HG02852 (cell line): ENCODE measurements at regions not wholly inside any gene's neighbourhood (a gene's known extent, or its start where the extent isn't known, plus 50 kb on each side); places are given as distances from the start of the nearest gene placed in this dataset.

ENCODE experiments used
- ATAC-seq: cut with Tn5 transposase; IDR thresholded peaks from one replicate; pipeline ENCODE4 v1.9.1; 2021; ENCODE audit warnings: mild to moderate bottlenecking, moderate library complexity; ENCODE audit not compliant: unreplicated experiment

DNA sequence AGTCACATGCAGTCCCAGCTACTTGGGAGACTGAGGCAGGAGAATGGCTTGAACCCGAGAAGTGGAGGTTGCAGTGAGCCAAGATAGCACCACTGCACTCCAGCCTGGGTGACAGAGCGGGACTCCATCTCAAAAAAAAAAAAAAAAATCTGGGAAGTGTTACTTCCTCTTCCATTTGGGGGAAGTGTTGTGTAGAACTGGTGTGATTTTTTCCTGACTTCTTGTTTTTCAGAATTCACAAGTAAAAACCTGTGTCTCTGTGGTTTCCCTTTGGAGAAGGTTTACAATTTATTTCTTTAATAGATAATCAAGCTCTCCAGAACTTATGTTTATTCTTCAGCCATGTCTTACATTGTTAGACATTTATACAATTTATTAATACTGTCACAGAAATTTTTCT, 396.1 kb downstream of the BRD1 start:
- ATAC-seq, result no peak

DNA sequence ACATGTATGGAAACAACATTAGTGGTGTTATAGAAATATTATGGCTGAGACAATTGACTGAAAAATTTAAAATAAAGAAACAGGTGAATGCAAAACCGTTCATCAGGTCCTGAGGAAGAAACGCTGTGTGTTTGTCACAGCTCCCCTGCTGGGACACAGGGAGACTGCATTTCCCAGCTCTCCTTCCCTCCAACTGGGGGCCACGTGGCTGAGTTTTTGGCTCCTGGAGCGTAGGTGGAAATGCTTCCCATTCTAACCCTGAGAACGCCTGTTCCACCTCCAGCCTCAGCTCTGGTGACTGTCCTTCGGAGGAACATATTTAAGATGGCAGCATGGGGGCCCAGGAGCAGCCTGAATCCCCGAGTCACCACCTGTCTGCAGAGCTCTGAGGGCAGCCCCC, 398.6 kb downstream of the BRD1 start:
- no peak for ATAC-seq

DNA sequence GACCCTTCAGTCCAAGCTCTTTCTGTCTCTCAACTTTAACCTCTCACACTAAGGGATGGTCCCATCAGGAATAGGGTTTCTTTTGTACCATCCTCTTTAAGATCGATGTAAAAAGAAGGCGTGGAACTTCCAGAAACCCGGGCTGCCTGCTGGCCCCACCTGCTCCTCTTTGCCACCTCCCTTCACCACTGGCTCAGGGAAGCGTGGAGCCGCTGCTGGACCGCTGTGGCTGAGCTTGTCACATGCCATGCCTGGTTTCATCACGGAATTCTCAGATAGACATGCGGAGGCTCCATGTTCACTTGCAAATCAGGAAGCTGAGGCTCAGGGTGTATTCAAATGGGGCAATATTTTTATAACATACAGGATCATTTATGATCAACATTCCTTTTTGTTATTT, 399.7 kb downstream of the BRD1 start:
- no peak for ATAC-seq

DNA sequence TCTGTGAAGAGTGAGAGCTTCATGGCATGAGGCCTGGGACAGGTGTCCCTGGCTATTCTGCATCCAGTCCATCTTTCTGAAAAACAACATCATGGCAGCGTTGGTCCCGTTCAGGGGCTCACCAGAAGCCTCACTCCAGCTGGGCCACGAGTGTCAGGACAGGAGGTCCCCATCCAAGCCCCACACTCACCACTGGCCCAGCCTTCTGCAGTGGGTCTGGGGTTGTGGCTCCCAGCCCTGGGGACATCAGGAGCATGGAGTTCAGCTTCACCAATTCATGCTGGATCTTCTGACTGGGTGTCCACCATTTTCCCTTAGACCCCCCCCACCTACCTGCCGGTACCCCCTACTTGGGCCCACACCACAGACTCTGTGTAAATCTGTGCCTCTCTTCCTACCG, 400.3 kb downstream of the BRD1 start:
- ATAC-seq, result no peak

DNA sequence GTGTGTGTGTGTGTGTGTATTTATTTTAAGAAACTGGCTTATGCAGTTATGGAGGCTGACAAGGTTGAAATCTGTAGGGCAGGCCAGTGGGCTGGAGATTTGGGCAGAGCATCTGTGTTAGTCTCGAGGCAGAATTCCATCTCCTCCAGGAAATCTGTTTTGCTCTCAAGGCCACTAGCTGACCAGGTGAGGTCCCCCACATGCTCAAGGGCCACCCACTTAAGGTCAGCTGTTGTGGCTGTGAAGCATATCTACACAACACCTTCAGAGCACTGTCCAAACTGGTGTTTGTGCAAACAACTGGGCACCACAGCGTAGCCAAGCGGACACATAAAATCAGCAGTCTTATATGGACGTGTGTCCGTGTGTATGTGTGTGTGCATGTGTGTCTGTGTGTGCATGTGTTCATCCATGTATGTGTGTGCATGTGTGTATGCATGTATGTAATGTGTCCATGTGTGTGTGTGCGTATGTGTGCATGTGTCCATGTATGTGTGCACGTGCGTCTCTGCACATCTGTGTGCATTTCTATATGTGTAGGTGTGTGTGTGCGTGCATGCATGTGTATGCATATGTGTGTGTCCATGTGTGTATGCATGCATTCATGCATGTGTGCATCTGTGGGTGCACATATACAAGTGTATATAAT, 400.9 kb downstream of the BRD1 start:
- no peak for ATAC-seq

DNA sequence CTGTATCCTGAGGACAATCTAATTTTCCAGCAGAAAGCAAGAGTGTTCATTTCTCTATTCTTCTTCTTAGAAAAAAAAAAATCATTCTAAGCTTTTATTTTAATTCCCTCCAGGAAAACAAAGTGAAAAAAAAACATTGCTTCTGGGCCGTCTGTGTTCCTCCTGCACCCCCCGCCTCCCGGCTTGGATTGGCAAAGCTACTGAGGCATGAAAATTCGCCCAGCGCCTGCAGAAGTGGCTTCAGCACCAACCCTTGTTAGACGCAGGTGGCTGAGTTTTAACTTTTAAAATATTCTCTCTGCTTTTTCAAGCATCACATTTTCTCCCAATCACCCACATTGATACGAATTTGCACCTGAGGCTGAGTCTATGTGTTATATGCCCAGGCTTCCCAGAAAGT, 401.6 kb downstream of the BRD1 start:
- no peak for ATAC-seq

DNA sequence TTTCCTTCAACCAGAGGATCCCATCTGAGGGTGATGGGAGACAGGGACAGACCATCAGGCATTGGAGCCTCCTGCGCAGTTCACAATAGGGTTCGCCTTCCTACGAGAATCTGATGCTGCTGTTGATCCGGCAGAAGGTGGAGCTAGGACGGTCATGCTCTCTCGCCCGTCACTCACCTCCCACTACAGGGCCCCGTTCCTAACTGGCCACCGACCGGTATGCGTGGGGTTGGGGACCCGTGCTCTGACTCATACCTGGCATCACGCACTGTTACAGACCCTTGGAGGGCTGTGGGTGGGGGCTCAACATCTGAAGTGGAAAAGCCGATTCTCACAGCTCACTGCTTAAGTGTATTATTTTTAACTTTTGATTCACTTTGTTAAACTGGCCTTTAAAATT, 402.3 kb downstream of the BRD1 start:
- no peak for ATAC-seq

DNA sequence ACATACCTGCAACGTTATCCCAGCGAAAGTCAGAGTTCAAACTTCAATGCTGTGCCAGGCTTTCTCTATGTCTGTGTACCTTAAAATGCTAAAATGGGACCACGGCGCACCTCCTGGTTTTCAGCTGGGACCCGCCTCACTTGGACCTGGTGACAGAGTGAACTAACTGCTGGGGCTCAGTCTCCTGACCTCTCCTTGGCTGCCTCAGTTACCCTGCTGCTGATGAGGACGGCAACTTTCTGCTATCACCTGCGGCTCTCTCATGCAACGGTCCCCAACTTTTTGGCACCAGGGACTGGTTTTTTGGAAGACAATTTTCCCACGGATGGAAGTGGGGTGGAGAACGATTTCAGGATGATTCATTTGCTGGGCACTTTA, 402.8 kb downstream of the BRD1 start:
- ATAC-seq, result no peak

DNA sequence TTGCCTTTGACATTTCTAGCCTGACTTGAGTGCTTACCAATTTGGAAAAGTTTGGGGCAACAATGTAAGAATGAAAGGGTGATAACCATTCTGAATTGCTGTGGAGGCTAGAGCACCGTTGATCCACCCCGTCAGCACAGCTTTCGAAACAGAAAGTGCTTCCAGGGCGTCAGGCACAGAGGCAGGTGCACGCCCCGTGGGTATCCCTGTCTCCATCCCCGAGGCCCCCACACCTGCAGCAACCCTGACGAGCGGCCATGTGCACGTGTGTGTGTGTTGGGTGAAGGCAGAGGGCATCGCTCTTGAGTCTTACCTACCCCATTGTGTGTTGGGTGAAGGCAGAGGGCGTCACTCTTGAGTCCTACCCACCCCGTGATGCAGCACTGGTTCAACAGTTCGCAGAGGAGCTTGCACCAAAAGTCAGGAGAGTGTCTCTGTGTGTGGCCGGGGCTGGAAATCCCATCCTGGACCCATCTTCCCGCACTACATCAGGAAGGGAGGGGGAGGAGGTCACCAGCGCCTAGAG, 404.5 kb downstream of the BRD1 start:
- ATAC-seq, result no peak

DNA sequence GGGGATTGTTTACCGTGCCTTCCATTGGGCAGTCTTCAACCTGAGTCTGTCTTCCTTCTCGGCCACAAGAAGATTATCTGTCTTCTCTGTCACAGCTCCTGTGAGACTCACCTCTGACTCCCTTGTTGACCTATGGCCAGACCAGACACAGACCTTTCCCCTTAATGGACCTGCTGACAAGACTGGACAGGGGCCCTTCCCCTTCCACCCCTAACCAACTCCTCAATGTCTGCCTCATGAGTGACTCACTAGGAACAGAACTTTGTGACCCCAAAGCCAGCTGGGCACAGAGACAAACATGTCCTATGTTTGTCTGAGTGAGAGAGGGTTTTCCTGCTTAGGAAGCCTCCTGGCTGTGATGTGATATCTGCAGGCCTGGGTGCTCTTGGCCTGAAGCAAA, 405.0 kb downstream of the BRD1 start:
- ATAC-seq, result no peak

DNA sequence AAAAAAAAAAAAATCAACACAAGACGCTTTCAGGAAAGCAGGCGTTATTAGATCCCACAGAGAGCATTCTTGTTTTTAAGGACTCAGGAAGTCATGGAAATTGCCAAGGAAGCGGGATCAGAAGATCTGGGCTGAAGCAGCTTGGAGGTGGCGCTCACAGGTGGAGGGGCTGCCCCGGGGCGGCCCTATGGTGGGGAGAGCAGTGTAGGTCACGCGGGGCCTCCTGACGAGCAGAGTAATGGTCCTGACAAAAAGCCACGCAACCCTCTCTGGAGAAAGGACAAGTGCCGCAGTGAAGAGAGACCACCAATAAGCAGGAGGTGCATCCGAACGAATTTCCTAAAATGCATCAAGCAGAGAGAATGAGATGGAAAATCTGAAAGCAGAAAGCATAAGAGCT, 407.0 kb downstream of the BRD1 start:
- no peak for ATAC-seq

DNA sequence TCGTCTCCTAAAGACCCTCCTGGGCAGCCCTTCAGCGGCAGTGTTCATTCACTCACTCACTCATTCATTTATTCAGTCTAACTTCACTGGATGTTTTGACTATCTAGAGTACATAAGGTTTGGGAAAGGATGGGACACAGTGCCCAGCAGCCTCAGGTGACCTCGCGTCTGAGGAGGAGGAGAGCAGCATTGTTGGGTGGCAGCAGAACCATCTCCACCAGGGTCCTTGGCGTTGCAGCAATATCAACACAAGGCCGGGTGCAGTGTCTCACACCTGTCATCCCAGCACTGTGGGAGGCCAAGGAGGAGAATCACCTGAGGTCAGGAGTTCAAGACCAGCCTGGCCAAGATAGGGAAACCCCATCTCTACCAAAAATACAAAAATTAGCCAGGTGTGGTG, 408.0 kb downstream of the BRD1 start:
- no peak for ATAC-seq

DNA sequence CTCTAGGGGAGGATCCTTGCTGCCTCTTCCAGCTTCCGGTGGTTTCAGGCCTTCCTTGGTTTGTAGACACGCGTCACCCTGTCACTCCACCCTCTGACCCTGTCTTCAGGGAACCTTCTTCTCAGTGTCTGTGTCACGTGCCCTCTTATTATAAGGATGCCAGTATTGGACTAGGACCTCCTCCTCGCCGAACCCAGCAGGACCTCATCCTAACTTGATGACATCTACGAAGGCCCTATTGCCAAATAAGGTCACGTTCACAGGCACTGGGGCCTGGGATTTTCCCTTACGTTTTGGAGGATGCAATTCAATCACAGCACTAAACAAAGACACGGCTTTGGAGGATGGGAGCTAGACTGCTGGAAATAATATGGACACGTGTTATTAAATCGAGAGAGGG, 408.7 kb downstream of the BRD1 start:
- ATAC-seq, result no peak

DNA sequence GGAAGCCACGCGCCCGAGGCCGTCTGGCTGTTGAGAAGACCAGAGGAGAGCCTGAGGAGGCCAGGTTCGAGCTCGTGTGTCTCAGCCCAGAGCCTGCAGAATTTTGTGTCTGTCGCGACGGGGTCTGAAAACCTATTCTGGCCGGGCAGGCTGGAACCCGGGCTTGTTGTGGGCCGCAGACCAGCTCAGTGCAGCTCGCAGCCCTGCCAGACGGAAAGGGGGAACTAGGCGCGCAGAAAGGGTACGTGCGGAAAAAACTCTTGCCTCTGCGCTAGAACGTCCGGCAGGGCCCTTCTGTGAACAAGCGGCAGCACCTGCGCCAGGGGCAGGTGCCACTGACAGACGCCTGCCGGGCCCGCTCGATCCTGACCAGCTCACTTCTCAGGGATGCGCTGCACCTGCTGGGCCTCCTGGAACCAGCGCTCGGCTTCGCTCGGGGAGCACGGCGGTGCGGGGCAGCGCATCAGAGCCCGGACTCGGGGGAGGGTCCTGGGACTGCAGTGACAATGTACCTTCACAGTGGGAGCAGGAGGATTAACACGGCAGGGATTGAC, 409.3 kb downstream of the BRD1 start:
- no peak for ATAC-seq

DNA sequence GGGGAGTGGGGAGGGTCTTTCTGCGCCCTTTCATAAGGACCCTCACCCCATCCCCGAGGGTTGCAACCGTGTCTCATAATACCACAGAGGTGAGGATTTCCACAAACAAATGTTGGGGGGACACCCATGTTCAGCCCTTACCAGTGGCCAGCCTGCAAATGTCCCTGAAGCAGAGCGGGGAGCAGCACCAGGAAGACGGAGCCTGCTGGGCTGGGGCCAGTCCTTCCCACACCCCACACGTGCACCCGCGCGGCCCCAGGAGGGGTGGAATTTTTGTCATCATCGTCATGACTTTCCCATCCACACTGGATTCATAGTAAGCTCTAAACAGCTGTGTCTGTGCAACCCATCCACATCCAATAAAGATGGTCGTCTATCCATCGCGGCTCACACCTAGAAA, 409.8 kb downstream of the BRD1 start:
- no peak for ATAC-seq

DNA sequence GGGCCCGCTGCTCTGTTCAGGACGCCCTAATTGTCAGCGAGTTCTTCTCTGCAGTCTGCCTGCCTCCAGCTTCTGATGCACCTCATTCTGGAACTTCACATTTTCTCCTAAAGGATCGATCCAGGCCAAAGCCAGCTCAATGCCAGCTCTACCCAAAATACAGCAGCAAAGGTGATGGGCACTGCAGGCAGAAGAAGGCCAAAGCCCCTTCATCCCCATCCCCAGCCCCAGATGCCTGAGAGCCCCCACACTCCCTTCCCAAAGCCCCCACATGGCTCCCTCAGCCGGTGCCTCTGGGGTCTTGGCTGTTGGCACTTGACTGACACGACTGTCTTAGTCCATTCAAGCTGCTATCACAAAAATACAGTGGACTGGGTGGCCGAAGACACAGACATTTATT, 410.3 kb downstream of the BRD1 start:
- no peak for ATAC-seq

DNA sequence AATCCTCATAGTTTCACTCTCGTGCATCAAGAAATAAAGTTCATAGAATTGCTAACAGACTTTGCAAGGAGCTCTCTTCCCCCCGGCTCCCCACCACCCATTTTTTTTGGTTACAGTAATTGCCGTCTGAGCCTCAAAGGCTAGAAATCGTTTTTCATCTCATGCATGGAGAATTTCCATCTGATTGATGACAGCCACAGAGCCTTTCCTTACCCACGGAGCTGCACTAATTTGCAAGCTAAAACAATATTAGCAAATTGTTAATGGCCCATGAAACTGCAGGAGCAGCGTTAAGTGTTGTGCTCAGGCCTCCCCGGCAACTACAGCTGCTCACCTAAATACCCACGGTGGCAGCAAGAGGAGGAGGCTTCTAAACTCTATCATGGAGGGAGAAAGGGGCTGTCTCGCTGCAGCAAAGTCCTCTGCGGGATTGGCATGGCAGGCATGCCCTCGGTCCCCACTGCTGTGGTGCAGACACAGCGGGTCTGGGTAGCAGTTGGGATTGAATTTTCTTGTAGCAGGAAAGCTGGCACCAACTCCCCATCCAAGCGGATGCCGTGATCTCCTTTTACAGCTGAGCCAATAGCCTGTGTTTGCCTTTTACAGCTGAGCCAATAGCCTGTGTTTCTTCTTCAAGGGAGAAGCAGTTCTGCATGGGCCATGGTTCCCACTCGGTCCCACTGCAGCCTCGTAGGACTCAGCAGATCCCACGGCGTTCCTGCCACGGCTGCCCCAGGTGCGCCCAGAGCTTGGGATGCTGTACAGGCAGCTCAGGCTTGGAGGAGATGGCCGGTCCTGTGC, 412.3 kb downstream of the BRD1 start:
- no peak for ATAC-seq

DNA sequence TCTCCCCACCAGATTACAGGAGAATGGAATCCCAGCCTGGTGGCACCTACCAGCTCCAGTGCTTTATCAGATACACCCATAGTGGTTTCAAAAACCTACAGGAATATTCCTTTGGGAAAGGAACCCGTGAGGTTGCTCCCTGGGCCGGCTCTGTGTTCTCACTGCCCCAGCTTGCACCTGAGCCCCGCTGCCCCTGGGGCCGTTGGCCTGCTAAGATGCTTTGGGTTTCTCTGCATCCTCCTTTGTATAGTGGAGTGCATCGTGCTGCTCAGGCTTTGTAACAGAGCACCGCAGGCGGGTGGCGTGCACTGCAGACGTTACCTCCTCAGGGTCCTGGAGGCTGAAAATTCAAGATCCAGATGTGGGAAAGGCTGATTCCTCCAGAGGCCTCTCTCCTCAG, 414.1 kb downstream of the BRD1 start:
- ATAC-seq, result no peak

DNA sequence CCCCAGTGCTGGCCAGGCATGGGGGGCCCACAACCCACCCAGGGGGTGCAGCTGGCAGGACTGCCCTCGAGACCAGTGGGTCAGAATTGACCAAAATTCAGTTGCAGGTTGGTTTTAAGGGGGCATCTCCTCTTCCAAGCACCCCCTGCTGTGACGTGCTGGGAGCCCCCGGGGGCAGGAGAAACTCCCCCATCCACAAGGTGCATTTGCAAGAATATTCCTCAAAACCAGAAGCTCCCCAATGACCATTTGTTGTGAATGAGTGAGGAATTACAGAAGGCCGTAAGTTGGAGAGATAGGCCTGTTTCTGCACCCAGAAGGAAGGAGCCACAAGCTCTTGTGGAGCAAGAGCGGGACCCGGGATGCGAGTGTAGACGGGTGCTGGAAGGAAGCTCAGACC, 414.5 kb downstream of the BRD1 start:
- no peak for ATAC-seq

DNA sequence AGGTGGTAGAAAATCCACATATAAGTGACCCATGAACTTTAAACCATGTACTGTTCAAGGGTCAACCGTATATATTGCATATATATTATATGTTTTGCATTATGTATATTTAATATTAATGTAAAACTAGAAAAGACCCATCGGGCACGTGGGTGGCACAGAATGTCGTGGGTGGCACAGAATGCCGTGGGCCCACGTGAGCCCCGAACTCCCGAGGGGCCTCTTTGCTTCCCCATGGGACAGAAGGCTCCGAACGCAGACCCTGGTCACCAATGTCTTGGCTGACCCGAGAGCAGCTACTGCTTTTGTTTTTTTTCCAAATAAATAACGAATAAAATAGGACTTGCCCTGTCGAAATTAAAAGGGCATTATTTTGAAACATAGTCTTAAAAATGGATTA, 415.4 kb downstream of the BRD1 start:
- no peak for ATAC-seq

DNA sequence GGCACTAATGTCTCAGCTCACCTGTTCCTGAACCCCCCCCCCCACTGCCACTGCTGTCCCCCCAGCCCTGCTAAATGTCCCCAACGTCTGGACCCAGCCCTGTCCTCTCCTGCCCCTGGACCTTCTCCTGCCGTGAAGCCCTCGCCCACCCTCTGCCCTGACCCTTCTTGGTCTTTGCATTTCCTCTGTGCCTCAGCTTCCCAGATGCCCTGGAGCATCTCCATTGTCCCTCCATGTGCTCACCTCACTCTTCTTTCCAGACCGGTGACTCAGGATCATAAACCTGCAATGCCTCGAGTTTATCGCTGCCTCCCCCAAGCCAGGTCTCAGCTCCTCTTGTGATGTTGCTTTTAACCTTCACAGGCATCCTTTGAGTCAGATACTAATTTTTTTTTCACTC, 416.4 kb downstream of the BRD1 start:
- ATAC-seq, result no peak

DNA sequence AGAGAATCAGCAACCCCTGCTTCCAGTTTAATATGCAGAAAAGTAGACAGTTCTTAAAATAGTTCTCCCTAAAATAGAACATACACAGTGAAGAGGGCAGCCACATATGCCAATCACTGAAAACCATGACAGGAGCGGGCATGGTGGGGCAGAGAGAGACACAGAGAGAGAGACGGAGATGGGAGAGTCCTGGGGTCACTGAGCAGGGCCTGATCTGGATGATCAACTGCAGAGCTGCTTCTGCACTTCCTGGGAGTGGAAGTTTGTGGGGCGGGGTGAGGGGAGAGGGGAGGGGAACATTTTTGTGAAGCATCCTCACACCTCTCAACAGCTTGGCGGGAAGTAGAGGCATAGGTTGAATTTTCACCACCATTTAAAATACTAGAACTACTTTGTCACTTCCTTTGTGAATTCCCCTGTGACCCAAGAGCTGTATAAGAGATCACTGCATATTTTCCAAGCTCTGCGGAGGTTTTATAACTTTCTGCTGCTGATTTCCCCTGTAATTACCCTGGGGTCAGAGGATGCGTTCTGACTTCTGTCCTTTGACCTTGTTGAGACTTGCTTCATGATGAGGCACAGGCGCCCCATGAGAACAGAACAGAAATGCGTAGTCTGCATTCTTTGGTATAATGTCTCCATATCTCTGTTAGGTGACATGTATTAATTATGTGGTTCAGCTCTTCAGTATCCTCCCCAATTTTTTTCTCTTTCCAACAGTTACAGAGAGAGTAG, 419.4 kb downstream of the BRD1 start:
- ATAC-seq, result no peak
